A172 (cell line): ENCODE measurements at regions not wholly inside any gene's neighbourhood (a gene's known extent, or its start where the extent isn't known, plus 50 kb on each side); places are given as distances from the start of the nearest gene placed in this dataset.
"Not testable (repeated sequence)": the region's sequence is repeated elsewhere in the genome, so short reads cannot be mapped to it uniquely, and the experiment has no call there.

Experiments used
- DNase-seq: peaks from one replicate; pipeline ENCODE4 v3.0.0-alpha.2; 2015; ENCODE audit warnings: low spot score

DNA sequence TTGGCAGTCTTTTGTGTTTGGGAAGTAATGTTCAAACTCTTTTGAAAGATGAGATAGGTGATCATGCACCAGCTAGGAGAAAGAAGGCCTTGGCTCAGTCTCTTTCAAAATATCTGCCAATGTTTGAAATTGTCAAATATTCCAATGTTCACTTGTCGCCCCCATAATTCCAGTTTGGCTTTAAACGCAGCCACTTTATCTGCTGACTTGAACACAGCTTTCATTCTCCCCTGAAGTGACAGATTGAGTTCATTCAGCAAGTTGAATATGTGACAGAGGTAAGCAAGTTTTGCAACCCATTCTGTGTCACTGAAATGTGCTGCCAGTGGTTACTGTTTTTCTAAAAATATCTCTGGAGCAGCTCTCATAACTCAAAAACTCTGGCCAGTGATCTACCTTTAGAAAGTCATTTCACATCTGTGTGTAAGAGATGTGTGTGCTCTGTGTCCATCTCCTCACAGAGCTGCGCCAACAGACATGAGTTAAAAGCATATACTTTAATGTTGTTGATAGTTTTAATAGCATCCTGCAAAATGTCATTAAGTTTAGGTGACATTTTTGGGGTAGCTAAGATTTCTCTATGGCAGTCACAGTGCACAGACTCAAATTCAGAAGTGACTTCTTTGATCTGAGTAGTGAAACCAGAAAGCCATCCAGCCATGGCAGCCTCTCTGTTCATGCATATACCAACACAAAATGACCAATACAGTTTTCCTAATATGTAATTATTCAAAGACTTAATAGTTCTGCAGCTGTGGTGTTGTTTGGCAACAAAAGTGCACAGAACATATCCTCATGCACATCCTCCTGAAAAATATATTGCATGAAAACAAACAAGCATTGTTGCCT is 614.3 kb upstream of the MIS18BP1 start:
- no peak for DNase-seq

GRCh38 chr14:45838597-45838996 is 585.6 kb upstream of the MIS18BP1 start:
- DNase-seq: peak; percentile 0

GRCh38 chr14:45819107-45819506 is 566.1 kb upstream of the MIS18BP1 start:
- DNase-seq: no peak

DNA sequence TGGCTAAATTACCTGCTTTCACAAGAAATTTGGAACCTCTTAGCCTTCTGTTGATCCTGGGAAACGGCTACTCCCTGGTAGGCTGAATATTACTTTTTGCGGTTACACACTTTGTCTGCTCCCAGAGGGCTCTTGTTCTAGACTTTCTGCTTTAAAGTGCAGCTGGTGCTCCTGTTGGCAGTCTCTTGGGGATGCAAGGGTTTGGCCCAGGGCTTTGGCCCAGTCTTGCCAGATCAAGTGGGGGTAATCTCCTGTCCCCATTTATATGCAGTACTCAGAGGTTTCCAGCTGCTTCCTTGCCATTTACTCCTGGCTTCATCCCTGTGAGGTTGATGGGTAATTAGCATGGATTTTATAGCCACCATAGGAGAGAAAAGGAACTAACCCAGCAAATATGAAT is 558.2 kb upstream of the MIS18BP1 start:
- no peak for DNase-seq

DNA sequence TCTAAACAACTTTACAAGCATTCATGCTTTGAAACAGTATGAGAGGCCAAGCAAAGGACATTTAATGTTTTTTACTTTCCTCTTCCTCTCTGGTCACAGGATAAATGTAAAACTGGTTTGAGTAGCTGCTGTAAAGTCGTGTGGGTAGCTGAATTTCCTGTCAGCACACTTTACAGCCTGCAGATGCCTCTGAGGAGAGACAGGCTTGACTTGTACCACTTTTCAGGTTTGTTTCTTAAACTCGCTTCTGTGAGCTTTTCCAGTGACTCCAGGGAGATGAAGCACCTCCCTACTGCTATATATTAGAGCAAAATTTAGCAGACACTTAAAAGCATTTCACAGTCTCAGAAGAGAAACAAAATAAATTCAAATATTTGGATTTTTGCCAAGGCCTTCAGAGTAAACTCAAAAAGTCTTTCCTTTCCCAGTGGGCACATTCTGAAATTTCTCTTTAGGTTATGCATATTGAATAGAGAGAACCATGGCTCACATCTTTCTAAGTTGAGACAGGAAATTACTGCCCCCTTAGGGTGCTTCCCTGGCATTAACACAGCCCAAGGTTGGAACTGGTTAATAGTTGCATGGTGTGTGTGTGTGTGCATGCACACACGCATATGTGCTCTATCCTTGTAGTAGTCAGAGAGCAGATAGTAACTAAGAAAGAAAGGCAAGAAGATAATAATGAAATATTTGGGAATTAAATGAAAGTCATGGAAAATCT is 557.3 kb upstream of the MIS18BP1 start:
- no peak for DNase-seq

GRCh38 chr14:45807178-45807899 is 554.3 kb upstream of the MIS18BP1 start:
- no peak for DNase-seq

DNA sequence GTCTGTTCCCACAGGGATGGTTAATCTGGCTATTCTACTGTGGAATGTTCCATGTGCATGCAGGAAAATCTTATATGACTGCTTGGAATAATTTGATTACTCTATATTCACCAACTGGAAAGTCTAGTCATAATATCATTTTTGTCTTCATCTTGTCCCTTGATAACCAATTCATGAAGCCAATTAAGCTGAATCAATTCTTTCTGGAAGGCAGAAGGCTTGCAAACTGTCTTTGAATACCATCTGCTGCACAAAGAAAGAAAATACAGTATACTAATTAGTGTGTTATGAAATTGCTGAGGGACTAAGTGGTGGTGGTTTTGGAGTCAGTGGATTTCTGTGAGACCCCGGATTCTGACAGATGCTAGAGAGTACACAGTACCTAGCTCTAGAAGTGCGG is 546.5 kb upstream of the MIS18BP1 start:
- no peak for DNase-seq

DNA sequence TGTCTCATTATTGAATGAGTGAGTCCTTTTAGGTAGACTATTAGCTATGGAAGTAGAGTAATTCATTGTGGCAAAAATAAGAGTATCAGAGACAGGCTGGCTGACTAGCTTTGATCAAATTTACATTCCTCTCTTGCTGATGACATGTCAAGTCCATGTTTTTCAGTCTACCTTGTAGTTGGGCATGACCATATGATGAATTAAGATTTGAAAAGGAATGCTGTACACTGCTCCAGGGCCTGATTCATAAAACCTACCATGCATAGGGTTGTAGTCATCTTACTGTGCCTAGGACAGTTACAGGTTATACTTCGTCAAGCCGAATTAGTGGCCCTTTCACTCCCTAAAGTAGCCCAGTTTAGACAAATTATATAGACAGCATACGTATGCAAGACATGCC is 545.7 kb upstream of the MIS18BP1 start:
- no peak for DNase-seq

GRCh38 chr14:45796006-45796405 is 543.0 kb upstream of the MIS18BP1 start:
- DNase-seq: not testable (repeated sequence)

DNA sequence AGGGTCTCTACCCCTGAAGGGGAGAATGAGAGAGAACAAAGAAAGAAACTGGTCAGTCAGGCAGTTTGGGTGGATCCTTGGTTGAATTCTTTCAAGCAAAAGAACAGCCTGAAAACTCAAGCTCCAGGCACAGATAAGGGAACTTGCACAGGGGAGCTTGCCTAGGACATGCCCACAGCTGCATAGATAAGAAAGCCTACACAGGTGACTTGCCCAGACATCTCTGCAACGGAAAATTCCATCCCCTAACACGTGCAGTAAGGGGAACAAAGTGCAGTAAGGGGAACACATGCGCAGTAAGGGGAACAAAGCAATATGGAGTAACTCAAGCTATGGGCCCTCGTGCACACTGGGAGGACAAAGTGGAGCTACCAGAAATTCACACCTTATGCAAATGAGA is 540.1 kb upstream of the MIS18BP1 start:
- no peak for DNase-seq

- no peak for DNase-seq
These were observed 537.3 kb upstream of the MIS18BP1 start for GRCh38 chr14:45790293-45790692.

DNA sequence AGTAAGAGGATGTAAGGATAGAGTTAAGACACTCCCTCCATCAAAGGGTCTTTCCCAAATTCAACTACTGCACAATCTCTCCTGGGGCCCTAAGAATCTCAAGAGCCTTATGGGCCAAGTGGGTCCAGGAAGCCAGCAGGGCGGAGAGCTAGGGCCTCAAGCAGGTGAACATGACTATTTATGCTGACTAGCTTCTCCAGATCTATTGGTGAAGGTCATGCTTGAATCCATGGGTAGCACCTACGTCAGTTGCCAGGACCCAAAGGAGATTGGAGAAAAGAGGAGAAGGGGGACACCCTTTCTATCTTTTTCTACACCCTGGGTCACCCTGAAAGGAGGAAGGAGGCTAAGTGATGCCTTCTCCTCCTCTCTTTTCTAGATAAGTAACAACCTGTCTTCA is 534.2 kb upstream of the MIS18BP1 start:
- DNase-seq: no peak

GRCh38 chr14:45786266-45786665 is 533.3 kb upstream of the MIS18BP1 start:
- no peak for DNase-seq

GRCh38 chr14:45785240-45785639 is 532.2 kb upstream of the MIS18BP1 start:
- no peak for DNase-seq

DNA sequence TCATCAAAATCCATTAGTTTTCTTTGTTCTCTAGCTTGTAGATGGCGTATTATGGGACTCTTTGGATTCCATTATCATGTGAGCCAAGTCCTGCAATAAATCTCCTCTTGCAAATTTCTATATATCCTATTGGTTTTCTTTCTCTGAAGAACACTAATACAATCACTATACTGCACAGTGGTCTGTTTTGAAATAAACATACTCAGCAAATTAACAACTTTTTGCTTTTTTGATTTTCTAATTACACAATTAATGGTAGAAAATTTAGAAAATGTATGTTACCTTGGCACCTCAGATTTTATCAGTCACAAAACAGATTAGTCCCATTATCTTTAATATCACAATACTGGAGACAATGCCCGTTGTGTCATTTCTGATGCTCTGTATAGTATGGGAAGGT is 513.2 kb upstream of the MIS18BP1 start:
- no peak for DNase-seq

- no peak for DNase-seq
These were observed 504.7 kb upstream of the MIS18BP1 start for GRCh38 chr14:45757655-45758054.

- not testable (repeated sequence) for DNase-seq
These were observed 503.4 kb upstream of the MIS18BP1 start for GRCh38 chr14:45756412-45756811.

GRCh38 chr14:45743884-45744283 is 490.9 kb upstream of the MIS18BP1 start:
- DNase-seq: no peak

DNA sequence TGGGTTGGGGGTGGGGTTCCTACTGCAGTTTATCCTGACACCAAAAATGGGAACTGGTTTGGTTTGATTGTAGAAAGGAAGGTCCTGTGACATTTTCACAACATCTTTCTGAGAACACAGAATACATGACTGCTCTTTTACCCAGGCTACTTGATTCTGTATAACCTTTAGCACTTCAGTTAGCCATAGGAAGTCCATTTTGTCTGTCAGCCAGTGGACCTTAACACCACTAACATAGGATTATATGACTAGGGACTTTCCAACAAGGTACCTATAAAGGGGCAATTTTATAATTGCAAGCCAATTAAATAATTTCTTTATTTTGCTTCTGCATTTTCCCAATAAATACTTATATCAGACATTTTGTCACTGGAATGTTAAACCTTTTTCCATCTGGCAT is 489.2 kb upstream of the MIS18BP1 start:
- no peak for DNase-seq

GRCh38 chr14:45728434-45729225 is 475.6 kb upstream of the MIS18BP1 start:
- DNase-seq: no peak

GRCh38 chr14:45727133-45727532 is 474.1 kb upstream of the MIS18BP1 start:
- DNase-seq: no peak

DNA sequence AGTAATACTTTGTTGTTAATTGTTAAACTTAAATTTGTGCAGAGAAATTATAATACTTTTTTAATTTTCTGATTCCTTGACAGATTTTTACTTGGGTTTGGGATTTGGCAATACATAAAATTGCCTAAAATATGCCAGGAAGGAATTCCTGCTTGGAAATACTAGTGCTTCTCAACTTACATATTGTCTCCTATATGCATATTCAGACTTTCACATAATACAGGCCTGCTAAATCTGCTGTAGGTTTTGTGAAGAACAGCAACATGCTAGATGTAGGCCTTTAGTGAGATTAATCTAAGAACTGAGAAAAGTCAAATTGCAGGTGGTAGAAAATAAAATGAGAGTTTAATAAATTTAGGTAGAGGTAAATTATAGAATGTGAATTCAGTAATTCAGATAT is 468.5 kb upstream of the MIS18BP1 start:
- DNase-seq: no peak
